H9 (cell line): ENCODE measurements at regions not wholly inside any gene's neighbourhood (a gene's known extent, or its start where the extent isn't known, plus 50 kb on each side); places are given as distances from the start of the nearest gene placed in this dataset.

Experiments
- DNase-seq: peaks from one replicate; pipeline ENCODE4 v3.0.0-alpha.2; 2017
- H2AFZ ChIP-seq: one replicate; pipeline ENCODE4 v1.6.1; 2013; ENCODE audit warnings: mild to moderate bottlenecking, low read length, control low read depth, moderate library complexity
- H2AK5ac ChIP-seq: 2 replicates; pipeline ENCODE4 v1.6.1; 2013; ENCODE audit warnings: low read length, control low read depth, mixed read lengths; ENCODE audit not compliant: insufficient read length
- H2BK120ac ChIP-seq: one replicate; pipeline ENCODE4 v1.6.1; 2013; ENCODE audit warnings: low read depth, mild to moderate bottlenecking, low read length, control low read depth, inconsistent platforms; ENCODE audit not compliant: poor library complexity, severe bottlenecking
- H2BK12ac ChIP-seq: 2 replicates; pipeline ENCODE4 v1.6.1; 2013; ENCODE audit warnings: low read length, control low read depth, mixed read lengths, low read depth; ENCODE audit not compliant: insufficient read length
- H2BK15ac ChIP-seq: 2 replicates; pipeline ENCODE4 v1.6.1; 2013; ENCODE audit warnings: low read depth, low read length, control low read depth
- H2BK20ac ChIP-seq: one replicate; pipeline ENCODE4 v1.6.1; 2013; ENCODE audit warnings: low read depth, mild to moderate bottlenecking, low read length, control low read depth, inconsistent platforms; ENCODE audit not compliant: poor library complexity, severe bottlenecking
- H2BK5ac ChIP-seq: 2 replicates; pipeline ENCODE4 v1.6.1; 2013; ENCODE audit warnings: low read length, control low read depth, mixed read lengths; ENCODE audit not compliant: insufficient read length
- H3K14ac ChIP-seq: 2 replicates; pipeline ENCODE4 v1.6.1; 2013; ENCODE audit warnings: low read length, control low read depth; ENCODE audit not compliant: insufficient read depth
- H3K18ac ChIP-seq: 2 replicates; pipeline ENCODE4 v1.6.1; 2013; ENCODE audit warnings: low read depth, mild to moderate bottlenecking, mixed read lengths, low read length, control low read depth; ENCODE audit not compliant: insufficient read length
- H3K23ac ChIP-seq: 2 replicates; pipeline ENCODE4 v1.6.1; 2013; ENCODE audit warnings: low read length, control low read depth, mixed read lengths, low read depth; ENCODE audit not compliant: insufficient read length
- H3K23me2 ChIP-seq: 2 replicates; pipeline ENCODE4 v1.6.1; 2013; ENCODE audit warnings: low read depth, mild to moderate bottlenecking, mixed read lengths, low read length, control low read depth; ENCODE audit not compliant: insufficient read length, poor library complexity, severe bottlenecking
- H3K27ac ChIP-seq: 2 replicates; pipeline ENCODE4 v1.5.1; 2013; ENCODE audit warnings: low read length, control low read depth, mixed read lengths, low read depth; ENCODE audit not compliant: insufficient read length
- H3K27me3 ChIP-seq: 2 replicates; pipeline ENCODE4 v1.6.1; 2013; ENCODE audit warnings: low read length, control low read depth, inconsistent platforms; ENCODE audit not compliant: insufficient read depth
- H3K4ac ChIP-seq: 2 replicates; pipeline ENCODE4 v1.6.1; 2013; ENCODE audit warnings: low read depth, mild to moderate bottlenecking, control low read depth, inconsistent platforms, low read length, moderate library complexity
- H3K4me1 ChIP-seq: 2 replicates; pipeline ENCODE4 v1.6.1; 2013; ENCODE audit warnings: low read length, control low read depth, inconsistent platforms; ENCODE audit not compliant: insufficient read depth
- H3K4me2 ChIP-seq: 2 replicates; pipeline ENCODE4 v1.6.1; 2013; ENCODE audit warnings: low read length, control low read depth, mixed read lengths; ENCODE audit not compliant: insufficient read length, insufficient read depth
- H3K56ac ChIP-seq: 2 replicates; pipeline ENCODE4 v1.6.1; 2013; ENCODE audit warnings: low read depth, mild to moderate bottlenecking, mixed read lengths, low read length, control low read depth; ENCODE audit not compliant: insufficient read length
- H3K79me1 ChIP-seq: 2 replicates; pipeline ENCODE4 v1.6.1; 2013; ENCODE audit warnings: low read depth, mild to moderate bottlenecking, moderate library complexity, low read length, control low read depth, inconsistent platforms; ENCODE audit not compliant: insufficient read depth, poor library complexity, severe bottlenecking
- H3K79me2 ChIP-seq: 2 replicates; pipeline ENCODE4 v1.6.1; 2013; ENCODE audit warnings: low read length, control low read depth, inconsistent platforms; ENCODE audit not compliant: insufficient read depth
- H3K9ac ChIP-seq: 2 replicates; pipeline ENCODE4 v1.6.1; 2013; ENCODE audit warnings: low read length, control low read depth, mixed read lengths; ENCODE audit not compliant: insufficient read length; ENCODE audit errors: extremely low read depth
- H3K9me3 ChIP-seq: one replicate; pipeline ENCODE4 v1.6.1; 2013; ENCODE audit warnings: low read depth, low read length, inconsistent platforms; ENCODE audit not compliant: control insufficient read depth
- H3T11ph ChIP-seq: one replicate; pipeline ENCODE4 v1.6.1; 2013; ENCODE audit warnings: mild to moderate bottlenecking, low read length, control low read depth, inconsistent platforms
- H4K20me1 ChIP-seq: one replicate; pipeline ENCODE4 v1.6.1; 2013; ENCODE audit not compliant: control insufficient read depth, insufficient read length, insufficient read depth
- H4K5ac ChIP-seq: 2 replicates; pipeline ENCODE4 v1.6.1; 2013; ENCODE audit warnings: low read depth, mild to moderate bottlenecking, mixed read lengths, low read length, control low read depth; ENCODE audit not compliant: insufficient read length
- H4K8ac ChIP-seq: replicated peaks from 2 replicates; pipeline ENCODE4 v1.6.1; 2013; ENCODE audit warnings: low read length, control low read depth, mixed read lengths, low read depth; ENCODE audit not compliant: insufficient read length
- H4K91ac ChIP-seq: 2 replicates; pipeline ENCODE4 v1.6.1; 2013; ENCODE audit warnings: low read depth, mild to moderate bottlenecking, moderate library complexity, mixed read lengths, low read length, control low read depth; ENCODE audit not compliant: insufficient read length
- H3K27ac Mint-ChIP-seq, 3 experiments: 2 replicates in 2 of 3; 3 replicates in 1 of 3; pipeline ENCODE4 v1.8.0; 2020 to 2021; ENCODE audit warnings: mixed read lengths in 3 of 3, mild to moderate bottlenecking in 1 of 3, moderate library complexity in 1 of 3
- H3K27me3 Mint-ChIP-seq: 2 replicates; pipeline ENCODE4 v1.8.0; 2021; ENCODE audit warnings: low read depth, mild to moderate bottlenecking, moderate library complexity, mixed read lengths
- H3K36me3 Mint-ChIP-seq, 3 experiments: 2 replicates in 2 of 3; 3 replicates in 1 of 3; pipeline ENCODE4 v1.8.0; 2020 to 2021; ENCODE audit warnings: low read depth in 3 of 3, mixed read lengths in 3 of 3; ENCODE audit not compliant: insufficient read depth in 1 of 3
- H3K4me1 Mint-ChIP-seq, 2 experiments: 2 replicates each; pipeline ENCODE4 v1.8.0; 2020; ENCODE audit warnings: mixed read lengths in 2 of 2
- H3K4me3 Mint-ChIP-seq, 2 experiments: 2 replicates in 1 of 2; 3 replicates in 1 of 2; pipeline ENCODE4 v1.8.0; 2020 to 2021; ENCODE audit warnings: mild to moderate bottlenecking in 2 of 2, mixed read lengths in 2 of 2, moderate library complexity in 1 of 2
- H3K9me3 Mint-ChIP-seq, 2 experiments: 2 replicates in 1 of 2; 3 replicates in 1 of 2; pipeline ENCODE4 v1.8.0; 2020; ENCODE audit warnings: mild to moderate bottlenecking in 2 of 2, mixed read lengths in 2 of 2, moderate library complexity in 1 of 2
- WGBS: extraction: QIAGEN DNeasy Blood & Tissue Kit; methylation state at CpG from one replicate; pipeline ENCODE4 v1.1.7; 2013; ENCODE audit warnings: missing lambda C conversion rate, low lambda C conversion rate, mixed read lengths; ENCODE audit not compliant: insufficient read length; ENCODE audit errors: extremely low coverage; 5-methylcytosine and 5-hydroxymethylcytosine counted together
- TF ChIP-seq, protein P1 (sequence below): fragments of 200-600 bp; sonication (generic); conservative IDR thresholded peaks from 3 replicates; pipeline ENCODE4 v1.8.0; 2021; ENCODE audit warnings: antibody characterized with exemption, mild to moderate bottlenecking

GRCh38 chr10:29068966-29069365, 219.9 kb upstream of the LYZL1 start:
- Histone ChIP-seq H2BK12ac (no peak overlapping the region), H3K9ac (no peak overlapping the region), H2AFZ (no peak overlapping the region), H3K4me1 (0 out of 2 replicates have a peak, but pooled peaks cover 7% of the 10 kb centered on the region), H3K14ac (no peak overlapping the region), H2BK15ac (no peak overlapping the region), H3K23me2 (no peaks in the 10 kb centered on the region), H3K23ac (no peak overlapping the region), H2BK20ac (no peak overlapping the region), H2BK5ac (no peak overlapping the region), H3K9me3 (no peaks in the 10 kb centered on the region), H3K4ac (no peak overlapping the region), H4K8ac (no peak overlapping the region), H3K79me2 (no peaks in the 10 kb centered on the region), H4K91ac (no peak overlapping the region), H2BK120ac (no peak overlapping the region), H3K4me2 (no peak overlapping the region), H3K27ac (no peak overlapping the region), H3K79me1 (no peaks in the 10 kb centered on the region), H4K5ac (no peak overlapping the region), H3T11ph (no peak overlapping the region), H3K56ac (no peak overlapping the region), H4K20me1 (no peaks in the 10 kb centered on the region), H2AK5ac (no peak overlapping the region), H3K18ac (no peak overlapping the region), H3K27me3 (no peaks in the 10 kb centered on the region)
- Mint-ChIP-seq H3K27me3 (no peaks in the 10 kb centered on the region; the same call in 1 of the 2 replicates), H3K4me3 (no peak overlapping the region), H3K27ac (no peak overlapping the region), H3K36me3 (no peaks in the 10 kb centered on the region), H3K4me1 (peaks cover 20 to 35% of the 10 kb centered on the region in 2 experiments), H3K9me3 (no peaks in the 10 kb centered on the region)
- TF ChIP-seq, protein P1, sequence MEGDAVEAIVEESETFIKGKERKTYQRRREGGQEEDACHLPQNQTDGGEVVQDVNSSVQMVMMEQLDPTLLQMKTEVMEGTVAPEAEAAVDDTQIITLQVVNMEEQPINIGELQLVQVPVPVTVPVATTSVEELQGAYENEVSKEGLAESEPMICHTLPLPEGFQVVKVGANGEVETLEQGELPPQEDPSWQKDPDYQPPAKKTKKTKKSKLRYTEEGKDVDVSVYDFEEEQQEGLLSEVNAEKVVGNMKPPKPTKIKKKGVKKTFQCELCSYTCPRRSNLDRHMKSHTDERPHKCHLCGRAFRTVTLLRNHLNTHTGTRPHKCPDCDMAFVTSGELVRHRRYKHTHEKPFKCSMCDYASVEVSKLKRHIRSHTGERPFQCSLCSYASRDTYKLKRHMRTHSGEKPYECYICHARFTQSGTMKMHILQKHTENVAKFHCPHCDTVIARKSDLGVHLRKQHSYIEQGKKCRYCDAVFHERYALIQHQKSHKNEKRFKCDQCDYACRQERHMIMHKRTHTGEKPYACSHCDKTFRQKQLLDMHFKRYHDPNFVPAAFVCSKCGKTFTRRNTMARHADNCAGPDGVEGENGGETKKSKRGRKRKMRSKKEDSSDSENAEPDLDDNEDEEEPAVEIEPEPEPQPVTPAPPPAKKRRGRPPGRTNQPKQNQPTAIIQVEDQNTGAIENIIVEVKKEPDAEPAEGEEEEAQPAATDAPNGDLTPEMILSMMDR: no peak
- no peak for DNase-seq
- WGBS: no CpG with 5 or more reads among the region's 6 CpGs
